Right atrium auricular region (tissue), 2 donors: ENCODE measurements at regions not wholly inside any gene's neighbourhood (a gene's known extent, or its start where the extent isn't known, plus 50 kb on each side); places are given as distances from the start of the nearest gene placed in this dataset.

Experiments used
- DNase-seq: peaks from one replicate; pipeline ENCODE4 v3.0.0-alpha.2; 2019; ENCODE audit warnings: low spot score
- H3K27ac ChIP-seq, 2 donors: fragments of 200-600 bp; sonication (generic); 1 replicate in 1 of 2; 2 replicates in 1 of 2; pipeline ENCODE4 v1.5.1; 2016 to 2019
- H3K27me3 ChIP-seq, 2 donors: fragments of 200-600 bp; sonication (generic); one replicate each; pipeline versions ENCODE4 v1.5.1 to v1.6.0; 2017 to 2019
- H3K36me3 ChIP-seq: fragments of 200-600 bp; sonication (generic); one replicate; pipeline ENCODE4 v1.5.1; 2016
- H3K4me1 ChIP-seq, 2 donors: fragments of 200-600 bp; sonication (generic); one replicate each; pipeline versions ENCODE4 v1.5.1 to v1.6.0; 2017 to 2019
- H3K4me3 ChIP-seq, 2 donors: fragments of 200-600 bp; sonication (generic); 1 replicate in 1 of 2; 2 replicates in 1 of 2; pipeline ENCODE4 v1.5.1; 2017 to 2019; ENCODE audit warnings: mild to moderate bottlenecking in 1 of 2, moderate library complexity in 1 of 2
- H3K9me3 ChIP-seq, 2 donors: fragments of 200-600 bp; sonication (generic); one replicate each; pipeline ENCODE4 v1.5.1; 2019
- TF ChIP-seq, protein P1 (sequence below), 2 donors: fragments of 200-600 bp; sonication (generic); IDR thresholded peaks; one replicate each; pipeline ENCODE4 v1.5.1; 2019; ENCODE audit warnings: antibody characterized with exemption in 2 of 2

GRCh38 chr14:25150934-25151790, 101.2 kb upstream of the STXBP6 start:
- DNase-seq = no peak
- TF ChIP-seq, protein P1, sequence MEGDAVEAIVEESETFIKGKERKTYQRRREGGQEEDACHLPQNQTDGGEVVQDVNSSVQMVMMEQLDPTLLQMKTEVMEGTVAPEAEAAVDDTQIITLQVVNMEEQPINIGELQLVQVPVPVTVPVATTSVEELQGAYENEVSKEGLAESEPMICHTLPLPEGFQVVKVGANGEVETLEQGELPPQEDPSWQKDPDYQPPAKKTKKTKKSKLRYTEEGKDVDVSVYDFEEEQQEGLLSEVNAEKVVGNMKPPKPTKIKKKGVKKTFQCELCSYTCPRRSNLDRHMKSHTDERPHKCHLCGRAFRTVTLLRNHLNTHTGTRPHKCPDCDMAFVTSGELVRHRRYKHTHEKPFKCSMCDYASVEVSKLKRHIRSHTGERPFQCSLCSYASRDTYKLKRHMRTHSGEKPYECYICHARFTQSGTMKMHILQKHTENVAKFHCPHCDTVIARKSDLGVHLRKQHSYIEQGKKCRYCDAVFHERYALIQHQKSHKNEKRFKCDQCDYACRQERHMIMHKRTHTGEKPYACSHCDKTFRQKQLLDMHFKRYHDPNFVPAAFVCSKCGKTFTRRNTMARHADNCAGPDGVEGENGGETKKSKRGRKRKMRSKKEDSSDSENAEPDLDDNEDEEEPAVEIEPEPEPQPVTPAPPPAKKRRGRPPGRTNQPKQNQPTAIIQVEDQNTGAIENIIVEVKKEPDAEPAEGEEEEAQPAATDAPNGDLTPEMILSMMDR (IDR thresholded peaks at IDR 0.05) = peak; percentile 68 to 87
- H3K4me1 ChIP-seq = no peaks in the 10 kb centered on the region
- H3K27ac ChIP-seq = no peak overlapping the region
- H3K9me3 ChIP-seq = no peaks in the 10 kb centered on the region
- H3K27me3 ChIP-seq = no peaks in the 10 kb centered on the region
- no peak overlapping the region for H3K4me3 ChIP-seq
- H3K36me3 ChIP-seq = no peaks in the 10 kb centered on the region

DNA sequence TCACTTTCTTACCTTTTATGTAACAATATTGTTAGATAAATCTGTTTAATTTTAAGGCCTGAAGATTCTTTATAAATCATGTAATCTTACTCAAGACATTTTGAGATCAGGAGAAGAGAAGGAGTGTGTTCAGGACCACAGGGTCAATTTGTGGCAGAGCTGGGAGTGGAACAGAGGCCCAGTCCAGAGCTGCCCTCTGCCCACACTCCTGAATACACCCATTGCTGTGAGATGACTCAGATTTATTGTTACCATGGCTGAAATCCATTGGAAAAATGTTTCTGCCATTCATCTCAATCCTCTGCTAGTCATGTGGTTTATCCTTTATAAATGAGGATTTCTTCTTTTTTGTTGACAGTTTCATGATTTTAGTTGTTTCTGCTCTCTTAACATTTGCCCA, 100.5 kb upstream of the STXBP6 start:
- Histone ChIP-seq H3K4me1 (no peaks in the 10 kb centered on the region), H3K27me3 (no peaks in the 10 kb centered on the region), H3K36me3 (no peaks in the 10 kb centered on the region), H3K27ac (no peak overlapping the region), H3K9me3 (no peaks in the 10 kb centered on the region), H3K4me3 (no peak overlapping the region)
- TF ChIP-seq, protein P1 (IDR thresholded peaks at IDR 0.05) = no peak
- DNase-seq = no peak

- H3K27ac ChIP-seq = no peak overlapping the region
- TF ChIP-seq, protein P1 (IDR thresholded peaks at IDR 0.05) = no peak
- DNase-seq = no peak
- H3K4me1 ChIP-seq = no peaks in the 10 kb centered on the region
- H3K27me3 ChIP-seq = no peaks in the 10 kb centered on the region
- no peaks in the 10 kb centered on the region for H3K9me3 ChIP-seq
- no peak overlapping the region for H3K4me3 ChIP-seq
- H3K36me3 ChIP-seq = no peaks in the 10 kb centered on the region
Observed at GRCh38 chr14:25140411-25140810, 90.5 kb upstream of the STXBP6 start.

GRCh38 chr14:25136811-25137210, 86.9 kb upstream of the STXBP6 start:
- TF ChIP-seq, protein P1 (IDR thresholded peaks at IDR 0.05) = no peak

DNA sequence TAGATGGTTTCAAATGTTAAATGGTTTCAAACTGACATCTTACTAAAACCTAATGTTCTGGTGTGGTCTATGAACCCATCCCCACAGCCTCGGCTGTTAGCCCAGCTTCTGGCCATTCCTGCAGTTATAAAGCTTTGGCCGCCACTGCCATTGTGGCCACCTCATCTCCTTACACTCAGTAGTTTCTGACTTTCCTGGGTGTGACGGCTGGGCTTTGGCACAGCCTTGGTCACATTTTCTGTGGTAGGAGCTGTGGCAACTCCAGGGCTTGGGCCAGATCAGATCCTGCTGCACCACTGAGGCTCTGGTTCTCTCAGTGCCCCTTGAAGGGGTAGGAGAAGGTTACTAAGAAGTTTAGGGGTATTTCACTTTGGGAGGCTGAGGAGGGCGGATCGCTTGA, 84.2 kb upstream of the STXBP6 start:
- DNase-seq = no peak
- peaks cover 0 to 6% of the 10 kb centered on the region in 2 donors for H3K4me1 ChIP-seq
- H3K27ac ChIP-seq = no peak overlapping the region
- no peak overlapping the region for H3K4me3 ChIP-seq
- TF ChIP-seq, protein P1 (IDR thresholded peaks at IDR 0.05) = no peak
- H3K27me3 ChIP-seq = no peaks in the 10 kb centered on the region
- no peaks in the 10 kb centered on the region for H3K36me3 ChIP-seq
- H3K9me3 ChIP-seq = no peaks in the 10 kb centered on the region

More at GRCh38 chr14:25136811-25137210, 86.9 kb upstream of the STXBP6 start:
- H3K4me3 ChIP-seq = no peak overlapping the region
- DNase-seq = no peak
- no peaks in the 10 kb centered on the region for H3K9me3 ChIP-seq
- no peaks in the 10 kb centered on the region for H3K27me3 ChIP-seq
- H3K4me1 ChIP-seq = peaks cover 0 to 6% of the 10 kb centered on the region in 2 donors
- no peaks in the 10 kb centered on the region for H3K36me3 ChIP-seq
- H3K27ac ChIP-seq = no peak overlapping the region
